GM12878 (cell line): ENCODE measurements at regions not wholly inside any gene's neighbourhood (a gene's known extent, or its start where the extent isn't known, plus 50 kb on each side); places are given as distances from the start of the nearest gene placed in this dataset.

Source experiments
- ATAC-seq: fragments of 200-7000 bp; cut with Tn5 transposase; 3 replicates; pipeline ENCODE4 v1.9.1; 2020; ENCODE audit warnings: mild to moderate bottlenecking, moderate library complexity
- BruUV-seq: library from RNA; stranded (reverse); fragments of 400-500 nt; replicated peaks from 2 replicates; lab custom pipeline; 2021; lab: Mats Ljungman, UMichigan
- CTCF ChIA-PET: fragments of 300-600 bp; sonication (Branson Sonifier 250); formaldehyde crosslinking; extraction: SDS; loops from one replicate; lab custom pipeline; 2021; ENCODE audit warnings: inconsistent platforms; lab: Yijun Ruan, JAX
- POLR2A ChIA-PET: fragments of 350-600 bp; formaldehyde crosslinking; extraction: SDS; loops from one replicate; lab custom pipeline; 2021; ENCODE audit warnings: inconsistent platforms; lab: Charles Lee
- RAD21 ChIA-PET: fragments of 300-600 bp; sonication (Branson Sonifier 250); formaldehyde crosslinking; loops from one replicate; lab custom pipeline; 2023; ENCODE audit warnings: antibody characterized with exemption; ENCODE audit not compliant: unreplicated experiment; lab: Charles Lee
- SMC1A ChIA-PET: fragments of 300-600 bp; sonication (Branson Sonifier 250); formaldehyde crosslinking; loops from one replicate; lab custom pipeline; 2023; ENCODE audit not compliant: unreplicated experiment, uncharacterized antibody; lab: Charles Lee
- DNase-seq: peaks from one replicate; pipeline ENCODE4 v3.0.0-alpha.2; 2011; ENCODE audit warnings: low read depth, low spot score
- FAIRE-seq: peaks from 3 replicates; lab custom pipeline; 2011; peaks lifted over from hg19 to GRCh38; lab: Jason Lieb, UNC
- H2AFZ ChIP-seq: 2 replicates; pipeline ENCODE4 v1.6.0; 2011; ENCODE audit warnings: low read depth, low read length, control low read depth; ENCODE audit not compliant: control insufficient read depth
- H3K27ac ChIP-seq: 2 replicates; pipeline ENCODE4 v1.5.1; 2011; ENCODE audit warnings: control low read depth; ENCODE audit not compliant: control insufficient read depth, insufficient read depth
- H3K27me3 ChIP-seq, 2 experiments: replicated peaks in 1 of 2; 2 replicates each; pipeline versions ENCODE4 v1.6.0 to v1.6.1; 2011; ENCODE audit warnings: low read length in 1 of 2; ENCODE audit not compliant: control insufficient read depth in 2 of 2, insufficient read depth in 2 of 2
- H3K36me3 ChIP-seq, 2 experiments: 2 replicates each; pipeline ENCODE4 v1.5.1; 2011; ENCODE audit warnings: low read length in 1 of 2; ENCODE audit not compliant: control insufficient read depth in 2 of 2, insufficient read depth in 2 of 2
- H3K4me1 ChIP-seq: 2 replicates; pipeline ENCODE4 v1.6.1; 2011; ENCODE audit warnings: mild to moderate bottlenecking, low read length, moderate library complexity, mixed read lengths; ENCODE audit not compliant: control insufficient read depth, insufficient read depth
- H3K4me2 ChIP-seq: 2 replicates; pipeline ENCODE4 v1.6.0; 2011; ENCODE audit warnings: control low read depth; ENCODE audit not compliant: control insufficient read depth, insufficient read depth
- H3K4me3 ChIP-seq: fragments of 200-600 bp; sonication (generic); 2 replicates; pipeline ENCODE4 v1.5.1; 2016
- H3K79me2 ChIP-seq: 2 replicates; pipeline ENCODE4 v1.6.0; 2011; ENCODE audit warnings: low read length; ENCODE audit not compliant: control insufficient read depth, insufficient read depth
- H3K9ac ChIP-seq: 2 replicates; pipeline ENCODE4 v1.8.0; 2011; ENCODE audit warnings: low read length, control low read depth, mixed read lengths; ENCODE audit not compliant: control insufficient read depth, insufficient read depth
- H3K9me3 ChIP-seq: replicated peaks from 3 replicates; pipeline ENCODE4 v1.5.1; 2011; ENCODE audit warnings: mild to moderate bottlenecking, low read length; ENCODE audit not compliant: control insufficient read depth, insufficient read depth
- H4K20me1 ChIP-seq: 2 replicates; pipeline ENCODE4 v1.6.0; 2011; ENCODE audit not compliant: control insufficient read depth, insufficient read depth
- BCLAF1 ChIP-seq: fragments of 450-650 bp; IDR thresholded peaks from 2 replicates; pipeline ENCODE4 v1.6.1; 2017; ENCODE audit warnings: antibody characterized with exemption, mild to moderate bottlenecking, moderate library complexity
- DPF2 ChIP-seq: fragments of 450-650 bp; IDR thresholded peaks from 2 replicates; pipeline ENCODE4 v1.6.1; 2017; ENCODE audit warnings: mild to moderate bottlenecking
- JUND ChIP-seq: IDR thresholded peaks from 2 replicates; pipeline ENCODE4 v1.6.1; 2012; ENCODE audit warnings: low read depth, mild to moderate bottlenecking, low read length, improper control_type of control experiment, moderate library complexity
- KAT2A ChIP-seq: conservative IDR thresholded peaks from 2 replicates; pipeline ENCODE4 v1.6.1; 2011; ENCODE audit warnings: low read depth, low read length; ENCODE audit not compliant: control insufficient read depth
- KDM1A ChIP-seq: fragments of 200-600 bp; sonication (generic); IDR thresholded peaks from 2 replicates; pipeline ENCODE4 v1.6.1; 2016; ENCODE audit warnings: borderline replicate concordance
- PAX5 ChIP-seq: IDR thresholded peaks from 2 replicates; pipeline ENCODE4 v1.6.1; 2011; ENCODE audit warnings: low read depth, low read length, borderline replicate concordance
- RAD21 ChIP-seq: IDR thresholded peaks from 2 replicates; pipeline ENCODE4 v1.6.1; 2011; ENCODE audit warnings: mild to moderate bottlenecking, low read depth, low read length, moderate library complexity; ENCODE audit not compliant: insufficient read depth
- SKIL ChIP-seq: fragments of 450-650 bp; IDR thresholded peaks from 2 replicates; pipeline ENCODE4 v1.6.1; 2017; ENCODE audit warnings: mild to moderate bottlenecking, low read depth, inconsistent platforms; ENCODE audit not compliant: poor library complexity, severe bottlenecking
- STAT3 ChIP-seq: IDR thresholded peaks from 2 replicates; pipeline ENCODE4 v1.6.1; 2011; ENCODE audit warnings: low read depth, low read length, improper control_type of control experiment
- TBL1XR1 ChIP-seq: IDR thresholded peaks from 2 replicates; pipeline ENCODE4 v1.6.1; 2012; ENCODE audit warnings: low read depth, low read length, improper control_type of control experiment
- ZNF274 ChIP-seq: IDR thresholded peaks from one replicate; pipeline ENCODE4 v1.8.0; 2011; ENCODE audit not compliant: insufficient read length, insufficient read depth
- WGBS: methylation state at CpG from one replicate; pipeline ENCODE4 v1.1.6; 2016; ENCODE audit warnings: low lambda C conversion rate; ENCODE audit not compliant: insufficient replicate concordance, insufficient coverage; ENCODE audit errors: missing lambda C conversion rate; 5-methylcytosine and 5-hydroxymethylcytosine counted together
- in situ Hi-C: fragments of 300-500 bp; cut with MboI; formaldehyde crosslinking; loops from 9 replicates; pipeline ENCODE4 v1.14.3; 2018; ENCODE audit warnings: mixed read lengths
- intact Hi-C: fragments of 100-400 bp; cut with micrococcal nuclease; formaldehyde crosslinking; loops from one replicate; pipeline ENCODE4 v1.14.2; 2022; ENCODE audit not compliant: unreplicated experiment

GRCh38 chr5:155822177-155822576 lies 504.8 kb upstream of the SGCD start:
- H3K36me3 ChIP-seq: no peaks in the 10 kb centered on the region
- H3K4me1 ChIP-seq: no peaks in the 10 kb centered on the region
- ATAC-seq (no peak), FAIRE-seq (no peak), DNase-seq (no peak)
- H3K27me3 ChIP-seq: no peaks in the 10 kb centered on the region
- CTCF ChIA-PET: no interaction called here
- H3K9ac ChIP-seq: no peak overlapping the region
- H3K27ac ChIP-seq: no peak overlapping the region
- POLR2A ChIA-PET: no interaction called here
- RAD21 ChIA-PET: interaction anchor here (1.1 kb wide), 1 partner anchor 121 kb away, joined by 3 read pairs; no protein-coding TSS in a partner anchor
- H2AFZ ChIP-seq: no peak overlapping the region
- intact Hi-C loops (no loop called here), in situ Hi-C loops (no loop called here)
- H3K79me2 ChIP-seq: no peaks in the 10 kb centered on the region
- SMC1A ChIA-PET: no interaction called here
- H4K20me1 ChIP-seq: no peaks in the 10 kb centered on the region
- no peak for TF ChIP-seq STAT3
- TF ChIP-seq RAD21: no peak
- TF ChIP-seq ZNF274: no peak
- no peak for TF ChIP-seq KAT2A
- no peak for TF ChIP-seq DPF2
- TF ChIP-seq SKIL: no peak
- TF ChIP-seq JUND: no peak
- no peak for TF ChIP-seq BCLAF1
- TF ChIP-seq KDM1A: no peak
- TF ChIP-seq TBL1XR1: no peak
- no peak for TF ChIP-seq PAX5
- H3K4me3 ChIP-seq: no peak overlapping the region
- 31% methylated on average over 3 of the region's 3 CpGs for WGBS
- H3K4me2 ChIP-seq: no peak overlapping the region
- BruUV-seq: no TSS peak
- no peaks in the 10 kb centered on the region for H3K9me3 ChIP-seq
